GM19372 (cell line): ENCODE measurements at regions not wholly inside any gene's neighbourhood (a gene's known extent, or its start where the extent isn't known, plus 50 kb on each side); places are given as distances from the start of the nearest gene placed in this dataset.

Experiments
- ATAC-seq: cut with Tn5 transposase; IDR thresholded peaks from one replicate; pipeline ENCODE4 v1.9.1; 2021; ENCODE audit warnings: mild to moderate bottlenecking, low read depth, moderate library complexity; ENCODE audit not compliant: unreplicated experiment

DNA sequence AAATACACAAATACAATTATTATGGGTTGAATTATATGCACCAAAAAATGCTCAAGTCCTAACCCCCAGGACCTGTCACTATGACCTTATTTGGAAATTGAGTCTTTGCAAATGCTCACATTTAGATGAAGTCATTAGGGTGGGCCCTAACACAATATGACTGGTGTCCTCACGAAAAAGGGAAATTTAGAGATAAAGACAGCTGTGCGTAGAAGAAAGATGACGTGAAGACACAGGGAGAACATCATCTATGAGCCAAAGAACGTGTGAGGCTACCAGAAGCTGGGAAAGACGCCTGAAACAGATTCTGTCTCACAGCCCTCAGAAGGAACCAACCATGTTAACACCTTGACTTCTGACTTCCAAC lies 259.2 kb downstream of the EMP1 start:
- no peak for ATAC-seq

DNA sequence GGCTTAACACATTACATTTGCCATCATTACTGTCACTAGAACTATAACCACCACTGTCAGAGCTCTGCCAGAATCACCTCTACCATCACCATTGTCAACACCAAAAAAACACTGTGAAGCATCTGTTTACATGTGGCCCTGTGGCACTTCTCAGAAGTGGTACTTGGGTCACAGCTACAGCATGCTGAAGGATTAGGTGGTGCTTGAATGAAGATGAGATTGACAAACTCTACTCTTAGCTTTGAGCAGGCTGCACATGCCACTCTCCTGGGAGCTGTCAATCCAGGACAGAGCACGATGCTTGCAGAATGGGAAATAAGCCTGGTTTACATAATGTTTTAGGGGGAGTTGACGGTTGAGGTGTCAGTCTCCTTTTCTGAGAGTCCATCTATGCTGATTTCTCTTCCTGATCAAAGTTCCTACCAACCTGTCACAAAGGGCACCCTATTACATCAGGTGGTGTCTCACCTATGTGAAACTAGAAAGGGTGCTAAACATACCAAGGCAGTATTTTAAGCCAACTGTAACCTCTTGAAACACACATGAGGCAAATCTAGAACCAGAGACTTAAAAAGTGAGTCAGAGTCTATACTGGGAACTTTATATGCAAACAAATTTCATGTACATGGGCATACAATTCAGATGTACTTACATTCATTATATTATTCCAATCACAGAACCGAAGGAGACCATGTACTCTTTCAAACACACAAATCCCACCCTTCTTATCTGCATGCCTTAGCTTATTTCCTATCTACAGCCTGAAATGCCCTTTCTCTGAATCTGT lies 258.7 kb downstream of the EMP1 start:
- ATAC-seq: no peak

DNA sequence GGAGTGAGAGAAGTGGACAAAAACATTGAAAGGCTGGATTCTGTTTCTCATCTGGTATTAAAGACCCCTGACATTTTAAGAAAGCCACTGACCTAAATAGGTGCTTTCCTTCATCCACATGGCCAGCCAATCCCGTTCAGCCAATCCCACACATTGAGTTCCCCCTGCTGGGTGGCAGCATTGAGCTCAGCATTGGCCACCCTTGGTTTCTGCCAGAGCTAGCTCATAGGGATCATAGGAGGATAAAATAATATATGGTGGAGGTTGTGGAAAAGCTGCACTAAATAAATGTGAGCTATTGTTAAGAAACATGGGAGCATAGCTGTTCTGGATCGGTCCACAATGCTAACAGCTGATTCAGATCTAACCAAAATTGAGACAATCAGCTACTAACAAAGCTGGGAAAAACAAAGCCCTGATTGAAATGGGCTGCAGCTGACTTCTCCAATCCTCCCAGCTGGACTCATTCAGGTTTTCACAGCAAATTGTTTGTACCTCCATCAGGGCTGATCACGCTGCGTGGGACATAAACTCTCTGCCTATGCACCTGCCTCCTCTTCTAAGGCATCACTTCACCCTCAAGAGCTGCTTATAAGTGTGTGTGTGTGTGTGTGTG lies 256.5 kb downstream of the EMP1 start:
- no peak for ATAC-seq

DNA sequence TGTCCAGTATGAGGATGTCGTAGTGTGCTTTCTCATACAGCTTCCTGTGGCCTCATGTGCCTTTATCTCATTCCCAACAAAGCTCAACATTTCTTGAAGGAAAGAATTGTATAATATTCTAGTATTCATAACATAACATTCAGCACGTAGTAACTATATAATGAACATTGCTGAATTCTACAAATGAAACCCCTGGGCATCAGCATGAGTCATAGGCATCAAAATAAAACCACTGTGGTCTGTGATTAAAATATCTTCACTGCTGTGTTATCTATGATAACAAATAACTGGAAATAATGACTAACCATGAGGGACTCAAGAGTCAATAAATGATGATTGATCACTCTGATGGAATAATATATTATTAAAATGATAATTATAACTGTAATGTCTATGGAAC lies 255.2 kb downstream of the EMP1 start:
- no peak for ATAC-seq

DNA sequence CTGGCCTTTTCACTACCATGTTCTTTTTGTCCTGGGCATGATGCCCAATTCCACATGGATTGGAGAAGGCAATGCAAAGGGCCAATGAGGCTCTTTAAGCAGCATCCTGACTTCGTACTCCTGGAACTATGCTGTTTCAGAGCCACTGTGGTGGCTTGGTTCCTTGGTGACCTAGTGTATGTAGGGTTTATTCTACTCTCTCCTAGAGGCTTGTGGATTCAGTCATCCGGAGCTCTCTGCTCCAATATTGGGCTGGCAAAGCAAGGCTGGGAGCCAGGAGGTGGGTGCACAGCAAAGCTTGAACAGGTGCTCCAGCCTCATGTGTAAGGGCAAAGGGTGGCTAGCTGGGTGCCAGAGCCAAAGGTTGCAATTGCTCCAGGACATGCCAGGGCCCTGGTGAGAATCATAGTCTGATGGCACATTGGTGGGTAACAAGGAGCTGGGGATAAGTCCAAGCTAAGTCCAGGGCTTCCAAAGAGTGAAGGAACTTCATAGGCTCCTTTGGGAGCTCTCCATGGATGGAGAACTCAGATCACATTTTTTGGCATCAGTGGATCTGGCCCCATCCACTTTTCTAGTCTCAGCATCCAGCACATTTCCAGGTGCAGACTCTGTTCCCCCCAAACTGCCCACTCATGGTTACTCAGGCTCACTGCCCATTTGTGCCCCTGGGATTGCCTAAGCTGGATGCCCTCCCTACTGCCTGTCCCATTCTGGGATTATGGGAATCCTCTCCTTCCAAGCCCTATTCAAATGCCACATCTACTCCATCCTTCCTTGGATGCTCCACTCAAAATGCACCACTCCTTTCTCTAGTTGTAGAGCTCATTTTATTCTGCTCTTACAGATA lies 253.9 kb downstream of the EMP1 start:
- ATAC-seq: no peak

DNA sequence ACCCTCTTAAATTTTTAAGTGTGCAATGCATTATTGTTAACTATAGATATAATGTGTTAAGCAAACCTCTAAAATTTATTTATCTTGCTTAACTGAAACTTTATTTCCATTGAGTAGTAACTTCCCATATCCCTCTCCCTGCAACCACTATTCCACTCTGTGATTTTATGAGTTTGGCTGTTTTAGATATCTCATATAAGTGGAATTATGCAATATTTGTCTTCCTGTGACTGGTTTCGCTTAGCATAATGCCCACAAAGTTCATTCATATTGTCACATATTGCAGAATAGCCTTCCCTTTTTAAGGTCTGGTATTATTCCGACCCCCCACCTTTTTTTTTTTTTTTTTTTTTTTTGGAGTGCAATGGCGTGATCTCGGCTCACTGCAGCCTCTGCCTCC lies 247.6 kb downstream of the EMP1 start:
- ATAC-seq: no peak

DNA sequence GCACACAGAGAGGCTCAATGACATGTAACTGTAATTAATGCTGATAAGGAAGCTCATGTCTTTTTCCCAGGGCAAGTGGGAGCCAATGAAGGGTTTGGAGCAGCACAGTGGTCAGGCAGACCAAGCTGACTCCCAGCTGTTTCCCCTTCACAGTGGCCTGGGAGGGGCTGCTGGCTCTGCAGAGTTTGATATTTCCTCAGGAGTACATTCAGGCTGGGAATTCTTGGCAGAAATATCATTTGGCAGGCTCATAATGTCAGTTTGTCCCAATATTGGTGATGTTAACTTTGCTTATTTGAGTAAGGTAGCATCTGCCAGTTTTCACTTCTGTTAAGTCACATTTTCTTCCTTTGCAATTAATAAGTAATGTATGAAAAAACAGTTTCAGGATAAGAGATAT lies 247.0 kb downstream of the EMP1 start:
- ATAC-seq: no peak

DNA sequence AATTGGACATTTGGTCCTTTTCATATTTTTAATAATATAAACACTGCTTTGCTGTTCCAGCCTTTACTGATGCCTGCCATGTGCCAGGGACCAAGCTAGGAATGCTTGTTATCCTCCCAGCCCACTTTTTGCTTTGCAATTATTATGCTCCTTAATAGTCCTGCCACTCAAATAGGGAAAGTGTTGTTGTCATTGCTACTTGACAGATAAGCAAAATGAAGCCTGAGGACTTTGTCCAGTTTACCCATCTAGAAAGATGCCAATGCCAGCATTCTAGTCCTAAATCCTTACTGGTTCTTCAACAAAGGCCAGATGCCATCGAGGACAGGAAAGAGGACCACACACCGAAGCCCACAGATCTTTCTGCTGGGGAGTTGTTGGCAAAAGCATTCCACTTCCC lies 246.5 kb downstream of the EMP1 start:
- no peak for ATAC-seq

DNA sequence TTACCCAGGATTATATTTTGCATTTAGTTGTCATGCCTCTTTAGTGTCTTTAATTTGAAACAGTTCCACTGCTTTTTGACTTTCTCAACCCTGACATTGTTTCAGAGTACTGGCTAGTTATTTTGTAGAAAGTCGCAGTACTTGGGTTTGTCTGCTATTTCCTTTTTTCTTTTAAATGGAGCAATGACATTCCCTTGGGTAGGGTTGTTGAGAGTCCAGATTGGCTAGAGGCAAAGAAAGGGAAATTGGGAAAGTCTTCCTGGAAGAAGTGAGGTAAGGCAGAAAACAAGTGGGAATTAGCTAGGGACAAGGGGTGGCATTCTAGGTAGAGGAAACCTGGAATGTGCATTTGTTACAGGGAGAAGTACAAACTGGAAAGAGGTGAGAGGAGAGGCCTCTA lies 245.9 kb downstream of the EMP1 start:
- ATAC-seq: no peak

DNA sequence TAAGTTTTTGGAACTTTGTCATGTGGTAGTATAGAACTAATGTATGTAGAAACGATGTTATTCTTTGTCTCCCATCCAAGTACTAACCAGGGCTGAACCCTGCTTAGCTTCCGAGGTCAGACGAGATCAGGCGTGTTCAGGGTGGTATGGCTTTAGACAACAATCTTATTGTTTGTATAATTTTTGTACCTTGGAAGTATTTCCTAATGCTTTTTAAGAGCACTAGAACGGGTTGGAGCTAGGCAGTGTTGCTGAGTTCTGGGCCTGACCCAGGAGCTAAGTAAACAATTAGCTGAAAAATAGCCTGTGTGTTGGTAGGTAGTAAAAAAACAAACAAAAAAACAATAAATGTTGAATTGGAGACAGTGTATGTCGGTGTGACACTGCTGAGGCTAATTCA lies 244.3 kb downstream of the EMP1 start:
- ATAC-seq: no peak

DNA sequence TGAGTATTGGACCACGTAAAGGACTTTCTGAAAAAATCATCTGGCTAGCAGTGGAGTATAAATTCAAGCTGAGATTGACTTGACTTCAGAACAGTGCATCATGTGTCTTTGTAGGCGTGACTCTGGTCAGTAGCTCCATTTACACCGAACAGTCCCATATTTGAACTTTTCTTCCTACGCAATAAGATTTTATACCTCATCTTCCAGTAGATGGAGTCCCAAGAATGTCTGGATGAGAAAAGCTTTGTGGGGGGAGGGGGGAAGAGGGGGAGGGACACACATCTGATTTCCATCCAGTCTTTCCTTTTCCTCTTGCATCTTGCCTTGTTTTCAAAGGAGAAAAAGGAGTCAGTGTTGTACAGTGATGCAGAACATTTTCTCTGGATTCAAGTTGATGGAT lies 241.0 kb downstream of the EMP1 start:
- ATAC-seq: no peak

DNA sequence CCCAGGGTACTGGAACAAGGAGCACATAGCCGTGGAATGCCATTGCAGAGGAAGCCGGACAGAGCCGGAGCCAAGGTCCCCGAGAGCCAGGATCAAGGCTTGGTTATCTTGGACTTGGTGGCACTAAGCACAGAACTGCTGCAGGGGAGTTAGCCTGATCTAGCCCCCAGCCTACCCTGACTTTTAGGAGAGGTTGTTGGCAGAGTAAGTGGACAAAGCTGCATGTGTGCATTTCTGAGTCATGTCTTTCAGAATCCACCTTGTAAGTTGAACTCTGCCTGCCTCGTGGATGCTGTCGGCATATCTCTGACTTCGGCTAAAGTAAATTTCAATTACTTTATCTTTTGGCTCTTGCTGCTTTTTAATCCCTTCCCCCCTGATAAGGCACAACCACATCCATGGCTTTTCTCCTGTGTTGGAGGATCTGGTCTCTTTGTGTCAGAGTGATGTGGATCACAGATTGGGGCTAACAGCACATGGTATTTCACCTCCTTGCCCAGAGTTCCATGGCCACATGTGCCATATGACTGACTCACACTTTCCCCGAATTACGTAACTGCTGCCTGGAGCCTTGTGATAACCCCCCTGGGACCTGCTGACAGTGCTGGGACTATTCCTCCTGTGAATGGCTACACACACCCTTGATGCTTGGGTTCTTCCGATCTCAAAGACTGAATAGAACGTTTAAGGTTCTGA lies 240.3 kb downstream of the EMP1 start:
- no peak for ATAC-seq

DNA sequence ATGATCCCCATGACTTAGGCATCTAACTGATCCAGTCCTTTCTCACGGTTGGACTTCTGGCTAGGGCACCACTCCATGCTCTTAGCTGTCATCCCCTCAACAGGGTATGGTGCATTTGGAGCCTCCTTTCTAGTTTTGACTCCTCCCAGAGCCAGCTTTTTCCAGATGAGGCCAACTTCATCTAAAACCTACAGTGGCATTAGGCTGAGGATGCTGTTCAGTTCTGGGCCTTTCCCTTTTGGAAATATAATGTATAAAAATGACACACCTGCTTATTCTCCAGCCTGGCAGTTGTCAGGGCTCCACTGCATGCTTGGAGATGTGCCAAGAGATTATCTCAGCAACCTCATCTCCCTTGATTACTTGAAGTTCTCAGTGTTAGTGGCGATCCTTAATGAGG lies 239.7 kb downstream of the EMP1 start:
- no peak for ATAC-seq

DNA sequence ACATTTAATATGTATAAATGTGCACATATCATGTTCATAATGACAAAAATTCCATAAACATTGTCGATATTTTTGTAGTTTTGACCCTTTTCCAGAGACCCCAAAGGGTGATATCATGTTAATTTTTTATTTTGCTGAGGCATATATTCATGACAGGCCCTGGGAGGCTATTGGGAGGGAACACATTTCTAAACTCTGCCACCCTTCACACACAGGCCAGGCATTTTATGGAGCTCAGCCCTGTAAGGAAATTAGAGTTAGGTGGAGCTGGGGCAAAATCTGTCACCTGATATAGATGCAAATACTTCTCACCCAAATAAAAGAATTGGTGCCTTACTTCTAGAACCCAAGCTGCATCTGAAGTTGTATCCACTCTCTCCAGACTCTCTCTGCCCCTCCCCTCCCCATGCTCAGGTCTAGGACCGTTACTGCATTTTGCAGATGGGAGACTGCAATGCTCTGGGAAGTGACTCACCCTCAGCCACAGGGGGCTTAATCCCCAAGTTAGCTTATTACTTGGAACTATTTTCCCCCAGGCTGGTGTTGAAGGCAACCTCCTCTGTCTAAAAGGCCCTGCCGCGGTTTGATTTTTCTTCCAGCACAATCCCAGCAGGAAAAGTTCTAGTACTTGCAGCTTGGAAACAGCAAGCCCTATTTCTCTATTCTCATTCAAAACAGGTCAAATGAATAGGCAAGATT lies 238.9 kb downstream of the EMP1 start:
- ATAC-seq: no peak

DNA sequence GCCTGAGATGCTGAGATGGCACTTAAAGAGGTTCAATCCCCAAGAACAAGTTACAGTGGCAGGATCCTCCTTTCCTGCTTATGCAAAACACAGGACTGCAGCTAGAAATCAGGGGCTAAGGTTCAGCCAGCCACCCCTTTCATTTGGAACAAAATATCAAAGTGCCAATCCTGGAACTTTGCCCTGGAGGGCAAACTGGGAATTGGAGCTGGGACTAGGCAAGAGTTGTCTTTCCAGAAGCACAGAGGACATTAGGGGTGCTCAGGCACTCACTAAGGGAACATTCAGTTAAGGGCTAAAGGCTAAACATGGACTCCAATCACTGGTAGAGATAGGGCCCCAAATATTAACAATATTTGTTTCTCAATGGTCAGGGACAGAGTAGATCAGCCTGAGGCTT lies 237.2 kb downstream of the EMP1 start:
- ATAC-seq: no peak

DNA sequence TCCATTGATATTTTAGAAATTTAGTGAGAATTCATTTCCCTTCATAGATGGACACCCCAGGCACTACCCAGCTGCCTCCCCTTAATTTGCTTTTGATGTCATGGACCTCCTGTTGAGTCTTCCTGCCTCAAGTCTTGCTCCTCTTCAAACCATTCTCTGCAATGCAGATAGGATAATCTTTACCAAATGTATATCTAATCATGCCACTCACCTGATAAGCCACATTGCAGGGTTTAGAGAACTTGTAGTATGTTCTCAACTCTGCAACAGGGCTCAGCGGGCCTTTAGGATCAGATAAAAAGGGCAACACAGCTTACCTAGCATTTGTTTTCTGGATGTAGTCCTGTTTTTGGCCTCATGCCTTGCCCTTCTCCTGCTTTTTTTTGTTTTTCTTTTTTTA lies 234.5 kb downstream of the EMP1 start:
- ATAC-seq: no peak

DNA sequence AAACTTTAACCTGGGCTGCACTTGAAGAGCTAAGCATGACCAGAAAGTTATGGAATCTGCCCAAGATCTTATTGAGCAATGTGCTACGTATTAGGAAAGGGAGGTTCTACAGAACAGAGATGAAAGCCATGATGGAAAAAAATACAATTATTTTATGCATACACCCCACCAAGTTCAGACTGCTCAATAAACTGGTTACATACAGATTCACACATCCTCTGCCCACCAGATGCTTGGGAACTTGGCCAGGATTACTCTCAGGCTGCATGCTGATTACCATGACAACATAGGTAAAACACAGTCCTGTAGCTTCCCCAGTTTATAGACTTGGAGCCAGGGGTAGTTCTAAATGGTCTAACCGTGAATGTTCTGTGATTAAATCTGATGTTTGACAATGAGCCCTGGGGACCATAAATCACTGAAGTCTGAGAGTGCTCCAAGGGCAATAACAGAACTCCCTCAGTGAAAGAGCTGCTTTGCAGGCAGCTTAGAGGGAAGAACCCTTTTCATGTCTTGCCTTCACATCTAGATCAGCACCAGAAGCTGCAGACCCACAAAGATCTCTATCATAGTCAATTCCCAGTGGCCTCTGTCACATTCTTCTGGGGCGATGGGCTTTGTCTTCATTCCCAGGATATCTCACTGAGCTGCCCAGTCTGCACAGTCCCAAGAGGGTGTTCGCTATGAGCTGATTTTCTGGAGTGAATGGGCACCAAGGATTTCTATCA lies 232.2 kb downstream of the EMP1 start:
- no peak for ATAC-seq

DNA sequence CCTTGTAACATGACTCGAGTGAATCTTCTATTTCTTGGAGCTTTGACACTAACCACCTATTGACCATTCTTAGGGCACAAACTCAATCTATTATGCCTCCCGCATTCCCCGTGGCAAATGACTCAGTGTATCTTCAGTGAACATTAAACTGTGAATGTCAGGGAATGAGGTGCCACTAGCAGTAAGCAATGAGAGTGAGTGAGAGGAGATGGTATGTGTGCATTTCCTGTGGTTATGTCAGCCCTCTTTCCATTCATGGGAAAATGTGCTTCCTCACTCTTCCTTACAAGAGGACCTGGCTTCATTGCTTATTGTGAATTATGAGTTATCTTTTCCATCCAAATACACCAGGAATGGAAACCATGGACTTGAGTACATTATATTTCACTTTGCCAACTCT lies 229.2 kb downstream of the EMP1 start:
- ATAC-seq: no peak

DNA sequence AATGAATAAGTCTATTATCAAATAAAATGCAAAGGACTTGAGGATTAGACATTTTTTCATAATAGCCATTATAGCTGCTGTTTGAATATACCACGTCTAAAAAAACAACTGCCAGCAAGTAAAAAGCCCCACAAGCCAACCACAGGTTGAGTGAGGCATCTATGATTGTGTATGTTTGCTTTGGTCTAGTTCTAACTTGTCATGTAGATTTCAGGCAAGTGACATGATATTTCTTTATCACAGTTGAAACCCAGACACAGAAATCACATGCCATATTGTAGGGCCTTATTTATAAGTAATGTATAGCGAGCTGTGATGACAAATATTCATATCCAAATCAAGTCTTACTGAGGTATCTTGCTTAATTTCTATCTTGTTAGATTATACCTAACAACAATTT lies 225.8 kb downstream of the EMP1 start:
- ATAC-seq: no peak

DNA sequence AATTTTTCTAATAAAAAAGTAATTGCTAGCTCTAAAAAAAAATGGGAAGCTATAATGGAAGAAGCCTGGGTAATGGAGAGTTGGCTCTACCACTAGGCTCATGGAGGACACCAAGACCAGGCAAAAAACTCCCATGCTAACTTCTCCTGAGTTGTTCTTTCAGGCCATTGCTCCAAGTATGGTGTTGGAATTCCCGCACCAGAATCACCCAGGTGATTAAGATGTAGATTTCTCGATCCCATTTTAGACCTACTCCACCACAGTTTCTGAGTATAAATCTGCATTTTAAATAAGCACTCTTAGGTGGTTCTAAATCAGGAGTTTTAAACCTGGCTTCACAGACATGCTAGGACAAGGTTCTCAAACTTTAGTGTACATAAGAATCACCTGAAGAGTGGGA lies 221.0 kb downstream of the EMP1 start:
- ATAC-seq: no peak
